ENCODE measurements at regions not wholly inside any gene's neighbourhood (a gene's known extent, or its start where the extent isn't known, plus 50 kb on each side); places are given as distances from the start of the nearest gene placed in this dataset.
A peak's percentile ranks its signal among the peaks of the same experiment; 100 is the strongest.

- Histone ChIP-seq H4K20me1 (replicated peaks; ENCODE audit: control insufficient read depth, extremely low read depth, insufficient read depth, low read length) (no peaks in the 10 kb centered on the region), H3K79me2 (ENCODE audit: control insufficient read depth, insufficient read depth, low read length) (no peaks in the 10 kb centered on the region), H3K9me3 (replicated peaks; ENCODE audit: control insufficient read depth, insufficient read depth, low read length) (no peaks in the 10 kb centered on the region), H3K9me1 (replicated peaks; ENCODE audit: control insufficient read depth, extremely low read depth, insufficient read depth, low read length) (no peaks in the 10 kb centered on the region), H2AFZ (ENCODE audit: low read depth, low read length) (peak overlapping the region; percentile 1), H3K27ac (ENCODE audit: insufficient read depth, low read depth, low read length) (peak overlapping the region; percentile 34), H3K9ac (replicated peaks; ENCODE audit: extremely low read depth, insufficient read depth, low read length) (no peak overlapping the region), H3K36me3 (ENCODE audit: control insufficient read depth in 2 of 2, extremely low read depth in 1 of 2, insufficient read depth in 2 of 2, low read length in 2 of 2) (no peaks in the 10 kb centered on the region), H3K4me3 (replicated peaks in 1 of 3; ENCODE audit: insufficient read depth in 1 of 3, low read depth in 1 of 3, low read length in 3 of 3) (no peak overlapping the region), H3K4me2 (ENCODE audit: insufficient read depth, low read length) (no peak overlapping the region), H3K27me3 (ENCODE audit: control insufficient read depth in 2 of 2, insufficient read depth in 2 of 2, low read length in 2 of 2) (no peaks in the 10 kb centered on the region), H3K4me1 (ENCODE audit: control insufficient read depth, extremely low read depth, insufficient read depth, low read length) (peaks cover 31% of the 10 kb centered on the region)
- dilution Hi-C loops (cut with MboI; ENCODE audit: extremely low pct_ligation_motif_present, low sequenced_read_pairs) (no loop called here), intact Hi-C loops (cut with micrococcal nuclease) (no loop called here)
- ChIA-PET CTCF (interaction anchor here (0.7 to 1.5 kb wide), 3 partner anchors 149 to 738 kb away, joined by 3 to 4 read pairs (median 3); no protein-coding TSS in a partner anchor), POLR2A (interaction anchor here (0.8 kb wide), 1 partner anchor 146 kb away, joined by 3 read pairs; the partner anchor contains the start of gene KLF6)
- TF ChIP-seq JUN (IDR thresholded peaks at IDR 0.05; ENCODE audit: borderline replicate concordance, insufficient read depth, insufficient read length, low read depth): no peak
- peak; percentile 42 for TF ChIP-seq GATA2 (IDR thresholded peaks at IDR 0.05; ENCODE audit: insufficient read depth, insufficient read length, low read depth, low read length)
- TF ChIP-seq FOS (IDR thresholded peaks at IDR 0.05; ENCODE audit: borderline replicate concordance, insufficient read depth, low read length): peak; percentile 19
- FAIRE-seq (peak; percentile 79), DNase-seq (ENCODE audit: low read depth, low spot score) (peak; percentile 54)
- no TSS peak for BruUV-seq (replicated peaks)
Measured at GRCh38 chr10:3931224-3931623, 146.2 kb upstream of the KLF6 start.

- Histone ChIP-seq H3K4me1 (ENCODE audit: control insufficient read depth, extremely low read depth, insufficient read depth, low read length) (peaks cover 36% of the 10 kb centered on the region), H4K20me1 (replicated peaks; ENCODE audit: control insufficient read depth, extremely low read depth, insufficient read depth, low read length) (no peaks in the 10 kb centered on the region), H3K4me2 (ENCODE audit: insufficient read depth, low read length) (no peak overlapping the region), H3K27ac (ENCODE audit: insufficient read depth, low read depth, low read length) (no peak overlapping the region), H3K27me3 (ENCODE audit: control insufficient read depth in 2 of 2, insufficient read depth in 2 of 2, low read length in 2 of 2) (no peaks in the 10 kb centered on the region), H3K36me3 (ENCODE audit: control insufficient read depth in 2 of 2, extremely low read depth in 1 of 2, insufficient read depth in 2 of 2, low read length in 2 of 2) (no peaks in the 10 kb centered on the region), H3K9me3 (replicated peaks; ENCODE audit: control insufficient read depth, insufficient read depth, low read length) (no peaks in the 10 kb centered on the region), H3K79me2 (ENCODE audit: control insufficient read depth, insufficient read depth, low read length) (no peaks in the 10 kb centered on the region), H3K9ac (replicated peaks; ENCODE audit: extremely low read depth, insufficient read depth, low read length) (no peak overlapping the region), H3K4me3 (replicated peaks in 1 of 3; ENCODE audit: insufficient read depth in 1 of 3, low read depth in 1 of 3, low read length in 3 of 3) (no peak overlapping the region), H3K9me1 (replicated peaks; ENCODE audit: control insufficient read depth, extremely low read depth, insufficient read depth, low read length) (no peaks in the 10 kb centered on the region), H2AFZ (ENCODE audit: low read depth, low read length) (no peak overlapping the region)
- dilution Hi-C loops (cut with MboI; ENCODE audit: extremely low pct_ligation_motif_present, low sequenced_read_pairs): no loop called here
- intact Hi-C loops (cut with micrococcal nuclease): loop anchor here (5.0 to 10.0 kb wide), 2 partner anchors 444 to 734 kb away; no protein-coding TSS in a partner anchor
- FAIRE-seq: no peak
- no peak for TF ChIP-seq GATA2 (IDR thresholded peaks at IDR 0.05; ENCODE audit: insufficient read depth, insufficient read length, low read depth, low read length)
- TF ChIP-seq JUN (IDR thresholded peaks at IDR 0.05; ENCODE audit: borderline replicate concordance, insufficient read depth, insufficient read length, low read depth): no peak
- TF ChIP-seq POLR2A (IDR thresholded peaks at IDR 0.05; ENCODE audit: low read depth, low read length): no peak
- TF ChIP-seq MYC (IDR thresholded peaks at IDR 0.05; ENCODE audit: low read depth, low read length): no peak
- TF ChIP-seq MAX (IDR thresholded peaks at IDR 0.05; ENCODE audit: insufficient read depth, insufficient read length): no peak
- DNase-seq (ENCODE audit: low read depth, low spot score): no peak
- CTCF ChIA-PET: interaction anchor here (1.4 kb wide), 1 partner anchor 143 kb away, joined by 5 read pairs; the partner anchor contains the start of gene KLF6
- BruUV-seq (replicated peaks): no TSS peak
- POLR2A ChIA-PET: no interaction called here
Measured at GRCh38 chr10:3928569-3928968, 143.6 kb upstream of the KLF6 start.
